Astrocyte (in vitro differentiated cells and primary cell): ENCODE measurements at regions not wholly inside any gene's neighbourhood (a gene's known extent, or its start where the extent isn't known, plus 50 kb on each side); places are given as distances from the start of the nearest gene placed in this dataset.

Experiments
- DNase-seq: peaks from one replicate; pipeline ENCODE4 v3.0.0-alpha.2; 2010; ENCODE audit warnings: low read depth
- FAIRE-seq: peaks from 2 replicates; lab custom pipeline; 2011; peaks lifted over from hg19 to GRCh38; lab: Jason Lieb, UNC
- H2AFZ ChIP-seq: 2 replicates; pipeline ENCODE4 v1.6.0; 2012; ENCODE audit warnings: low read depth, low read length, inconsistent platforms
- H3K27ac ChIP-seq: 2 replicates; pipeline ENCODE4 v1.5.1; 2011; ENCODE audit warnings: low read depth, low read length, inconsistent platforms
- H3K27me3 ChIP-seq: 2 replicates; pipeline ENCODE4 v1.6.0; 2011; ENCODE audit warnings: low read length, inconsistent platforms; ENCODE audit not compliant: insufficient read depth
- H3K36me3 ChIP-seq: 2 replicates; pipeline ENCODE4 v1.5.1; 2011; ENCODE audit warnings: low read length, inconsistent platforms; ENCODE audit not compliant: insufficient read depth
- H3K4me1 ChIP-seq: 2 replicates; pipeline ENCODE4 v1.5.1; 2011; ENCODE audit warnings: low read length, inconsistent platforms; ENCODE audit not compliant: insufficient read depth
- H3K4me2 ChIP-seq: 2 replicates; pipeline ENCODE4 v1.6.0; 2012; ENCODE audit warnings: low read length, inconsistent platforms
- H3K4me3 ChIP-seq: 2 replicates; pipeline ENCODE4 v1.5.1; 2011; ENCODE audit warnings: low read depth, mild to moderate bottlenecking, low read length, inconsistent platforms; ENCODE audit not compliant: insufficient read depth
- H3K79me2 ChIP-seq: 2 replicates; pipeline ENCODE4 v1.6.0; 2012; ENCODE audit warnings: mild to moderate bottlenecking, low read length, inconsistent platforms; ENCODE audit not compliant: insufficient read depth
- H3K9ac ChIP-seq: 2 replicates; pipeline ENCODE4 v1.6.0; 2012; ENCODE audit warnings: mild to moderate bottlenecking, low read length, inconsistent platforms
- H3K9me3 ChIP-seq: 2 replicates; pipeline ENCODE4 v1.5.1; 2012; ENCODE audit warnings: low read depth, mild to moderate bottlenecking, low read length, inconsistent platforms; ENCODE audit not compliant: insufficient read depth
- H4K20me1 ChIP-seq: 2 replicates; pipeline ENCODE4 v1.6.0; 2012; ENCODE audit warnings: low read length, inconsistent platforms; ENCODE audit not compliant: insufficient read depth
- H3K27ac Mint-ChIP-seq: one replicate; pipeline ENCODE4 v1.8.0; 2021; ENCODE audit warnings: mild to moderate bottlenecking, mixed read lengths; ENCODE audit not compliant: unreplicated experiment
- H3K27me3 Mint-ChIP-seq: one replicate; pipeline ENCODE4 v1.8.0; 2021; ENCODE audit warnings: low read depth, mixed read lengths; ENCODE audit not compliant: unreplicated experiment
- H3K36me3 Mint-ChIP-seq: one replicate; pipeline ENCODE4 v1.8.0; 2021; ENCODE audit warnings: low read depth, mixed read lengths; ENCODE audit not compliant: unreplicated experiment
- H3K4me1 Mint-ChIP-seq: one replicate; pipeline ENCODE4 v1.8.0; 2021; ENCODE audit warnings: low read depth, mixed read lengths; ENCODE audit not compliant: unreplicated experiment
- H3K4me3 Mint-ChIP-seq: one replicate; pipeline ENCODE4 v1.8.0; 2021; ENCODE audit warnings: mild to moderate bottlenecking, moderate library complexity, mixed read lengths; ENCODE audit not compliant: unreplicated experiment
- H3K9me3 Mint-ChIP-seq: one replicate; pipeline ENCODE4 v1.8.0; 2021; ENCODE audit warnings: mild to moderate bottlenecking, mixed read lengths; ENCODE audit not compliant: unreplicated experiment
- EZH2 ChIP-seq: IDR thresholded peaks from 2 replicates; pipeline ENCODE4 v1.6.1; 2012; ENCODE audit warnings: mild to moderate bottlenecking, low read length, inconsistent platforms; ENCODE audit not compliant: insufficient read depth
- TF ChIP-seq, protein P1 (sequence below): IDR thresholded peaks from 2 replicates; pipeline ENCODE4 v1.5.1; 2011; ENCODE audit warnings: low read depth, mild to moderate bottlenecking, inconsistent platforms, low read length, moderate library complexity; ENCODE audit not compliant: insufficient read depth

DNA sequence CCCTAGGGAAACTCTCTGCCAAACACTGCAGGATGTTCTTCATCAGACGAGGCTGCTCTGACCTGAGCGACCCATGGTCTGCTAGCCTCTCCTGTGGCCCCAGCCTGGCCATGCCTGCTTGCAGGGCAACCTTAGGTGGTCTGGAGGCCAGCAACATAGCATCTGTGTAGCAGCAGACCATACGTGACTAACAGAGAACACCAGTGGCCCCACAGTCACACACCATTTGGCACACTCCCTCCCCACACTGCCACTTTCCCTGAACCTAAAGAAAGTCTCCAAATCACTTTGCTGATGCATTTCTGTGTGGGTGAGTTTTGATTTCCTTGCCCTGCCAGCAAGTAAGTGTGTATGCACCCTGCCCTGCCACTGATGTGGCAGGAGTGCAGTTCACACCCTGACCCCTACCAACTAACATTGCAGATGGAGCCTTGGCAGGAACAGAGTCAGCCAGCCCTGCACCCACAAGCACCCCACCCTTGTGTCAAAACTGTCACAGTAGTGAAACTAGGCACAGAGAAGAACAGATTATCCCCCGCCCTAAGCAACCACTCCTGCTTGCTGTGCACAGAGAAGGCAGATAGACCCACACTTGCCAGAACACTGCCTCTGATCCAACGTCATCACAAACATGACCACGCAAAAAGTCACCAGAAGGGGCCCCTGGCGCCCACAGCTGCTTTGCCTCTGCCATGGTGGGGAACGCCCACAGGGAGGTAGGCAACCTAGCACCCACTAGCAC is 249.1 kb downstream of the SPIN4 start:
- Histone ChIP-seq H3K27me3 (no peaks in the 10 kb centered on the region), H3K9ac (no peak overlapping the region), H4K20me1 (no peaks in the 10 kb centered on the region), H2AFZ (no peak overlapping the region), H3K36me3 (no peaks in the 10 kb centered on the region), H3K4me2 (no peak overlapping the region), H3K27ac (no peak overlapping the region), H3K9me3 (peaks cover 2% of the 10 kb centered on the region), H3K4me1 (no peaks in the 10 kb centered on the region), H3K4me3 (no peak overlapping the region), H3K79me2 (no peaks in the 10 kb centered on the region)
- no peak for DNase-seq
- FAIRE-seq = no peak
- H3K9me3 Mint-ChIP-seq = peaks cover 9% of the 10 kb centered on the region
- no peaks in the 10 kb centered on the region for H3K27me3 Mint-ChIP-seq
- no peak overlapping the region for H3K4me3 Mint-ChIP-seq
- H3K4me1 Mint-ChIP-seq = no peaks in the 10 kb centered on the region
- TF ChIP-seq, protein P1, sequence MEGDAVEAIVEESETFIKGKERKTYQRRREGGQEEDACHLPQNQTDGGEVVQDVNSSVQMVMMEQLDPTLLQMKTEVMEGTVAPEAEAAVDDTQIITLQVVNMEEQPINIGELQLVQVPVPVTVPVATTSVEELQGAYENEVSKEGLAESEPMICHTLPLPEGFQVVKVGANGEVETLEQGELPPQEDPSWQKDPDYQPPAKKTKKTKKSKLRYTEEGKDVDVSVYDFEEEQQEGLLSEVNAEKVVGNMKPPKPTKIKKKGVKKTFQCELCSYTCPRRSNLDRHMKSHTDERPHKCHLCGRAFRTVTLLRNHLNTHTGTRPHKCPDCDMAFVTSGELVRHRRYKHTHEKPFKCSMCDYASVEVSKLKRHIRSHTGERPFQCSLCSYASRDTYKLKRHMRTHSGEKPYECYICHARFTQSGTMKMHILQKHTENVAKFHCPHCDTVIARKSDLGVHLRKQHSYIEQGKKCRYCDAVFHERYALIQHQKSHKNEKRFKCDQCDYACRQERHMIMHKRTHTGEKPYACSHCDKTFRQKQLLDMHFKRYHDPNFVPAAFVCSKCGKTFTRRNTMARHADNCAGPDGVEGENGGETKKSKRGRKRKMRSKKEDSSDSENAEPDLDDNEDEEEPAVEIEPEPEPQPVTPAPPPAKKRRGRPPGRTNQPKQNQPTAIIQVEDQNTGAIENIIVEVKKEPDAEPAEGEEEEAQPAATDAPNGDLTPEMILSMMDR = no peak
- no peak for TF ChIP-seq EZH2
- H3K36me3 Mint-ChIP-seq = no peaks in the 10 kb centered on the region
- H3K27ac Mint-ChIP-seq = no peak overlapping the region

DNA sequence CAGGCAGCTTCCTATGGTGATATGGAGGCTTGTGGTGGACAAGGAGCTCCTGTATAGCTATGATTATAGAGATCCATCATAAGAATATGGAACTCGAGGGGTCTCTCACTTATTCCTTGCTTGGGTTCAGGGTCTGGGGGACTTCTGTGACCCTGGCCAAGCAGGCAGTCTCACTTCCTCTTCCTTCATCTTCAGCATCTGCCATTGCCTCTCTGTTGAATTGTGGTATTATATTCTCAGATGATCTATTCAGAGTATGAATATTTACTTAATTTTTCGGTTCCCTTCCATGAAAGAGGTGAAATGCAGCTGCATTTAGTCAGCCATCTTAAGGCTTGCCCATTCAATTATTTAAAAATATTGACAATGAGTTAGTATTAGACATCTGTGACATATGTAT is 292.9 kb downstream of the SPIN4 start:
- FAIRE-seq (no peak), DNase-seq (no peak)
- Histone ChIP-seq H2AFZ (no peak overlapping the region), H3K4me3 (no peak overlapping the region), H3K9ac (no peak overlapping the region), H3K27ac (no peak overlapping the region), H3K27me3 (no peaks in the 10 kb centered on the region), H3K79me2 (no peaks in the 10 kb centered on the region), H3K4me2 (no peak overlapping the region), H3K36me3 (no peaks in the 10 kb centered on the region), H3K4me1 (no peaks in the 10 kb centered on the region), H3K9me3 (no peaks in the 10 kb centered on the region), H4K20me1 (no peaks in the 10 kb centered on the region)
- peaks cover 3% of the 10 kb centered on the region for H3K9me3 Mint-ChIP-seq
- no peaks in the 10 kb centered on the region for H3K36me3 Mint-ChIP-seq
- no peaks in the 10 kb centered on the region for H3K4me1 Mint-ChIP-seq
- no peak overlapping the region for H3K27ac Mint-ChIP-seq
- TF ChIP-seq, protein P1 = no peak
- no peak for TF ChIP-seq EZH2
- no peaks in the 10 kb centered on the region for H3K27me3 Mint-ChIP-seq
- no peak overlapping the region for H3K4me3 Mint-ChIP-seq

DNA sequence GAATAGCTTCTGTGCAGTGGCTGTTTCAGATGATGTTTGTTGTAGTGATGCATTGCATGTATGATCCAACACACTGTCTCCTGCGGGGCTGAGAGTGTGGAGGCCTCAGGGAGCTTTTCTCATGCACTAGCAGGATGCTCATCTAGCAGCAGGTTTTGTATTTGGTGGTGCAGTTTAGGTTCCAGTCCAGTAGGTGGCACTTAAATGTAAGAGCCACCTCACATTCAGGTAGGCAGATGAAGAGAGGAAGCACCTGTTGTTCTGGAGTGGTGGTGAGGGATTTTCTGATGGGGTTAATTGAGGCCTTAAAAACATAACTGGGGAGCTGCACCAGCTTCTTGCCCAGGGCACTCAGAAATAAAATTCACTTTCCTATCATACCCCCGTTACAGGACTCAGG is 300.9 kb downstream of the SPIN4 start:
- no peak overlapping the region for H3K4me3 Mint-ChIP-seq
- H3K9ac ChIP-seq = no peak overlapping the region
- no peaks in the 10 kb centered on the region for H4K20me1 ChIP-seq
- no peaks in the 10 kb centered on the region for H3K9me3 ChIP-seq
- H3K27me3 ChIP-seq = no peaks in the 10 kb centered on the region
- H3K4me2 ChIP-seq = no peak overlapping the region
- TF ChIP-seq, protein P1 = no peak
- TF ChIP-seq EZH2 = no peak
- H3K4me1 Mint-ChIP-seq = no peaks in the 10 kb centered on the region
- H3K36me3 ChIP-seq = no peaks in the 10 kb centered on the region
- DNase-seq (no peak), FAIRE-seq (no peak)
- no peaks in the 10 kb centered on the region for H3K36me3 Mint-ChIP-seq
- no peak overlapping the region for H3K27ac Mint-ChIP-seq
- no peaks in the 10 kb centered on the region for H3K27me3 Mint-ChIP-seq
- H3K27ac ChIP-seq = no peak overlapping the region
- H3K4me3 ChIP-seq = no peak overlapping the region
- H3K9me3 Mint-ChIP-seq = no peaks in the 10 kb centered on the region
- H3K4me1 ChIP-seq = no peaks in the 10 kb centered on the region
- no peaks in the 10 kb centered on the region for H3K79me2 ChIP-seq
- H2AFZ ChIP-seq = no peak overlapping the region
